ENCODE measurements at regions not wholly inside any gene's neighbourhood (a gene's known extent, or its start where the extent isn't known, plus 50 kb on each side); places are given as distances from the start of the nearest gene placed in this dataset.
"Not testable (repeated sequence)": the region's sequence is repeated elsewhere in the genome, so short reads cannot be mapped to it uniquely, and the experiment has no call there.

DNA sequence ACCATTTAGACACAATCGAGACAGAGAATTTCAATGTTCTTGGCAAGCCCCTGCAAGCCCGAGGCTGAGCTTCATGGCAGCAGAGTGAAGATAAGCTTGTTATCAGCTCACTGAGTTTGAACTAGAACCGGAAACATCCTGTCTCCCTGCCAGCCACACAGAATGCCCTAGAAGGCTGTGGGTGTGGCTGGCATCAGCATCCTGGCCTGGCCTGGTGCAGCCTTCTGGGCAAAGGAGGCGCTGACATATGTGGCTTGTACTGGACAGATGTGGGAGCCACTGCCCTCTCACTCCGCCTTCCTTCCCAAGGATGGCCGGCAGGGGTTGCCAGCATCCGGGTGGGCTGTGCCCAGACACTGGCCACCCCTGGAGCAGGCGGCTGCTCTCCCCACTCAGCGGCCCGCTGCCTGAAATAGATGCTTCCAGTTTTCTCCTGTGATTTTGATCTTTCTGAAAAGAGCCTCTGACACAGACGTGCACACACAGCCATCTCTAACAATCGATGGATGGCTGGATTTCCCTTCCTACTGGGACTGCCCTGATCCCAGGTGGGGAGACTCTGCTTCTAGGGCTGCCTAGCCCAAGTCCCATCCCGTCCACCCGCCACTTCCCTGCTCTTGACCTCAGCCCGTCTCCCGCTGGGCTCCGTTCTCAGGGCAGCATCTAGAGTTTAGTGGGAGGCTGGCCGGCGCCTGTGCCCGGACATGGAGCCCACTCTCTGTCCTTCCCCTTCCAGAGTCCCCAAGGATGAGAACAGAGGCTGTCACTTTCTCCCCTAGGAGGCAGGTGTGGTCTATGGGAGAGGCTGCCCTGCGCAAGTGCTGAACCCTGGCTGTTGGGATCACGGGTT lies 149.7 kb downstream of the CTTN start:
- DNase-seq (ENCODE audit: insufficient read length, low spot score), result no peak
- FAIRE-seq, result no peak

GRCh38 chr11:70548976-70549375 lies 150.6 kb downstream of the CTTN start:
- no peak for DNase-seq (ENCODE audit: insufficient read length, low spot score)
- FAIRE-seq, result no peak

DNA sequence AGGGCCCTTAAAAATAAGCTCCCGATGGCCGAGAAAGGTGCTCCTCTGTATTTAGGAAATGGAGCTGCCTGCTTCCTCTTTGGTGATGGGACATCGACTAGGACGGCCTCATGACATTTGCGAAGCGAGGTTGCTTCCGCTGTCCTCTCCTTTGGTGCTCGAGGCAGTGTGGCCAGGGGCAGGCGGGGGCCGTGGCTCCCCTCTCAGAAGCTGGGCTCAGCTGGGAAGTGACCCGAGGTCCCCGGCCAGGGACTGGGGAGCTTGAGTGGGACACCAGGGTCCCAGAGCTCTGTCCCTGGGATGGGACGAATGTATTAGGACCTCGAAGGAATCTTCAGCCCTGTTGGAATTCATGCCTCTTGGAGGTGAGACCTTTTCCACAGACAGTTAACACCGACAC lies 151.1 kb downstream of the CTTN start:
- no peak for FAIRE-seq

DNA sequence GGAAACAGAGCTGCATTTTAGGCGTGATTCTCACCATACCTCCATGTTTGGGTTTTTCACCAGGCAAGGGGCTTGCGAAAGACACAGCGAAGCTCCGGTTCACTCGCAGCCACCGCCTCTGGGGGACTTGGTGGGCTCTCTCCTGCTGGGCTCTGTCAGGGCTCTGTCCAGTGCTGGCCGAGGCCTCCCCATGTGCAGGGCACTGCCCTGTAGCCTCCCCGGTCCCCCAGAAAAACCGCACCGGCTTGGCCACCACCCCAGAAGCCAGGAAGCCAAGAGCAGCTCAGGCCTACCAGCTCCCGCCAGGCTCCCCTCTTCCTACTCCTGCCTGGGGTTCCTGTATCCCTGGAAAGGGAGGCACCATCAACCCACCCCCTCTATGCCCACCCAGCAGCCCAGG lies 151.5 kb downstream of the CTTN start:
- no peak for FAIRE-seq

More for the DNA sequence above, 151.1 kb downstream of the CTTN start:
- DNase-seq (ENCODE audit: insufficient read length, low spot score), result no peak

DNA sequence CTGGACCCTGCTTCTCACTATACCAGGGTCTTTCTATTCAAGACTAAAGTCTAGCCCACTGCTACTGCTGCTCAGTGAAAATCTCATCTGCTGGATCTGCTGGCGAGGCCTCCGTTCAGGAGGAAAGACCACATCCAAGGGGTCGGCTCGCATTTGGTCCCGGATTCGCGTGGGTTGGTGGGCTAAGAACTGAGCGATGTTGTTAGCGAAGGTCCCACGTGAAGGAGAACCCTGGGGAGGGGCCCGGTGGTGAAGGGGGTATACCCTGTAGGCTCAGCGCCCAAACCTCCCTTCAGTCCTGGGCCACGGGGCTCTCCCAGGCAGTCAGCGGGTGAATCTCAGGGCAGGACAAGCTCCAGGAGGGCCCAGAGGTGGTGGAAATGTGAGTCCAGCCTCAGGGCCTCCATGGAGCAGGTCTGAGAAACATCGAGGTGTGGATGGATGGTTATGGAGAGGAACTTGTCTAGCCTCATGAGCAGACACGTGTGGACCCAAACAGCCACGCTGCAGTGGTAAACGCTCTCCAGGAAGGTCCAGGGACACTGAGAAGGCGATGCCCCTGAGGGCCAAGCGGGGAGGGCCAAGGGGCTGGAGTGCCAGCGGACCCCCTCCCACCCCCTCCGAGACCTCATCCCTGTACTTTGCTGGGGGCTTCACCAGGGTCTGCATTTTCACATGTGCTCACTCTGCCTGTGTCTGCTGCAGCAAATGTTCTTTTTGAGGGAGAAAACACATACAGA lies 152.3 kb downstream of the CTTN start:
- no peak for FAIRE-seq
- no peak for DNase-seq (ENCODE audit: insufficient read length, low spot score)

More for the DNA sequence above, 151.5 kb downstream of the CTTN start:
- DNase-seq (ENCODE audit: insufficient read length, low spot score), result no peak

- DNase-seq (ENCODE audit: insufficient read length, low spot score), result no peak
These were observed 153.2 kb downstream of the CTTN start for GRCh38 chr11:70551351-70552166.

GRCh38 chr11:70552167-70553150 lies 154.1 kb downstream of the CTTN start:
- DNase-seq (ENCODE audit: insufficient read length, low spot score), result no peak
- FAIRE-seq, result no peak

More at GRCh38 chr11:70551351-70552166, 153.2 kb downstream of the CTTN start:
- FAIRE-seq, result no peak

DNA sequence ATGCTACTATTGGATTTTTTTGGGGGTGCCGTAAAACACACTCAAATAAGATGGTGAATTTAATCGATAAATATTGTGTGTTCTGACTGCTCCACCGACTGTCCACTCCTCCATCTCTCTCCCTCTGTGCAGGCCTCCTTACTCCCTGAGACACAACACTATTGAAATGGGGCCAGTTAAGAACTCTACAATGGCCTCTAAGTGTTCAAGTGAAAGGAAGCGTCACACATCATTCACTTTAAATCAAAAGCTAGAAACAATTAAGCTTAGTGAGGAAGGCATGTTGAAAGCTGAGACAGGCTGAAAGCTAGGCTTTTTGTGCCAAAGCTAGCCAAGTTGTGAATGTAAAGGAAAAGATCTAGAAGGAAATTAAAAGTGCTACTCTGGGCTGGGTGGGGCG lies 156.7 kb downstream of the CTTN start:
- DNase-seq (ENCODE audit: insufficient read length, low spot score) (no peak), FAIRE-seq (no peak)

DNA sequence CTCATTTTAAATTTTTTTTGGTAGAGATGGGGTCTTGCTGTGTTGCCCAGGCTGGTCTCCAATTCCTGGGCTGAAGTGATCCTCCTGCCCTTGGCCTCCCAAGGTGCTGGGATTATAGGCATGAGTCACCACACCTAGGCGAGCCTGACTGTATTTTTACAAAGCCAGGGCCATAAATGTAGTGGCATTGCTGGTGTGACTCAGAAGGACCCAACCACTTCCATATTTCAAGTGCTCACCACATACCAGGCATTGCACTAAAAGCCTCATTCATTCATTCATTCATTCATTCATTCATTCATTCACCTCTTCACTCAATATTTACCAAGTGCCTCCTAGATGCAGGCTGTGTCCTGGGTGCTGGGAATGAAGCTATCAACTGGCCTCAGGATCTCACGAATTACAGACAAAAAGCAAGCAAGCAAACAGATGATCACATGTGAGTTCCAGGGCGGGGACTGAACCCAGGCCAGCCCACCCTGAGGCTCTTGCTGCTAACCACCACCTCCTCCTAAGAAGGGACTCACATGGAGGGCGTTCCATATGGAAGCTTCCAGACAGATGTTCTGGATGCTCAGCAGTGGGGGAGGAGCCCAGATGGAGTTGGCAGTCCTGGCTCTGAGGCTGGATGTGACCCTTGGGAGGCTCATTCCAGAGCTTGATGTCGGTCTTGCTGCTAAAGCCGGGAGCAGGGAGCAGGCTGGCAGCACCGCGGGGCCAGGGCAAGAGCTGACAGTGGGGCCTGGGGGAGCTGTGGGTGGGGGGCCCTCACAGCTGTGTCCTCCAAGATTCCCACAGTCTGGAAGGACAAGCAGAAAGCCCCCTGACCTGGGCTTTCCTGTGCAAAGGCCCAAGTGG lies 158.8 kb downstream of the CTTN start:
- DNase-seq (ENCODE audit: insufficient read length, low spot score) (no peak), FAIRE-seq (peak; percentile 28)

DNA sequence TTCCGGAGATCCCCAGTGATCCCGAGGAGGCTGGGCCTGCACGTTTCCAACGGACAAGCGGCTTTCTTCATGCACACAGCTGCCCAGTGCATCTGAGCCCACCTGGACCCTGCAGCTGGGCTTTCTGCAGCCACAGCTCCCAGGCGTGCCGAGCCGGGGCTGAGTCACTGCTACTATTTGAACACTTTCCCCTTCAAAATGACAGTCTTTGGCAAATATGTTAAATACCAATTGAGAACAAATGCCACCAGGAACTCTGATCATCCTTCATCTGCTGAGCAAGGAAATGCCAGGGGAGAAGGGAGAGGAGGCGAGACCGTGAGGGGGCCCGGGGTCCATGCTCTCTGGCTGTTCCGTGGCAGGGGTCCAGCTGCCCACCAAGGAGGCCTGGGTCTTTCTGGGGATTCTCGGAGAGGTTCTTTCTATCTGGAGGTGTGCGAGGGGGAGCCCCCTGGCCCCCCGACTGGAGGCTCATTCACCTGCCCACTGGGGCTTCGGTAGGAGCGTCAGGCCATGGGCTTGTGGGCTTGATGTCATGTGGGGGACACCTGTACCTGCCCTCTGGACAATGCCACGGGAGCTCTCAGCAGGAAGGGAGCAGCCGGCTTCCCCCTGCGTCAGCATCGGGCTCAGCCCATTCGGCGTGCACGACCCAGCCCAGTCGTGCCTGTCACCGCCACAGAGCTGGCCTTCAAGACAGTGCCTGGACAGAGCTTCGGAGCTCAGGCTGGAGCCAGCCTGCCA lies 159.6 kb downstream of the CTTN start:
- FAIRE-seq (no peak), DNase-seq (ENCODE audit: insufficient read length, low spot score) (no peak)

- FAIRE-seq (no peak), DNase-seq (ENCODE audit: insufficient read length, low spot score) (no peak)
These were observed 160.4 kb downstream of the CTTN start for GRCh38 chr11:70558681-70559080.

GRCh38 chr11:70559516-70559915 lies 161.2 kb downstream of the CTTN start:
- DNase-seq (ENCODE audit: insufficient read length, low spot score), result no peak
- no peak for FAIRE-seq

DNA sequence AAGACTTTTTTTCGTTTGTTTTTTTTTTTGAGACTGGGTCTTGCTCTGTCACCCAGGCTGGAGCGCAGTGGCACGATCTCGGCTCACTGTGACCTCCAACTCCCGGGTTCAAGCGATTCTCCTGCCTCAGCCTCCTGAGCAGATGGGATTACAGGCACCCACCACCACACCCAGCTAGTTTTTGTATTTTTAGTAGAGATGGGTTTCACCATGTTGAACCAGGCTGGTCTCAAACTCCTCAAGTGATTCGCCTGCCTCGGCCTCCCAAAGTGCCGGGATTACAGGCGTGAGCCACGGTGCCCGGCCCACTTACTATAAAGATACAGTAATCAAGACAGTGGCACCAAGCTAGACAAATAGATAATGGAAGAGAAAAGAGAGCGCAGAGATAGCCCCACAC lies 162.3 kb downstream of the CTTN start:
- not testable (repeated sequence) for FAIRE-seq; DNase-seq (ENCODE audit: insufficient read length, low spot score)

DNA sequence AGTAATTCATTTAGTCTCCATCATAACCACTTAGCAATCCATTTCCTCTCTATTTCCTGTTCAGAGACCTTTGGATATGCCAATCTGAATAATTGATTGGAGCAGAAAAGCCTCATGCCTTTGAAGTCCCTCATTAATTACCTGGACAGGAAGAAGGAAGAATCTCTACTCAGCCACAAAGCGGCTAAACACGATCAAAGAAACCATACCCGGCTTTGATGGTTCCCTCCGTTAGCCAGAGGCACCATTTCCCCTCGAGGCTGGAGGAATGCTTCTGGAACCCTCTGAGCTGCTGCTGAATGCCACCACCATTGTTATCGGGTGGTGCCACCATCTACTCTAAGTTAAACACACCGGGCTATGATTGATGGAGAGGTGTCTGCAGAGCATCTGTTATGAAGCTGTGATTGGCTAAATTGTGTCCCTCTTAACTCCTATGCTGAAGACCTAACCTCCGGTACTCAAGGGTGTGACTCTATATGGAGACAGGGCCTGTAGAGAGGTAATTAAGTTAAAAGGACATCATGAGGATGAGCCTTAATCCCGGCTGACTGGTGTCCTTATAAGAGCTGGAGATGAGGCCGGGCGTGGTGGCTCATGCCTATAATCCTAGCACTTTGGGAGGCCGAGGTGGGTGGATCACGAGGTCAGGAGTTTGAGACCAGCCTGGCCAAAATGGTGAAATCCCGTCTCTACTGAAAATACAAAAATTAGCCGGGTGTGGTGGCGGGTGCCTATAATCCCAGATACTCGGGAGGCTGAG lies 168.6 kb downstream of the CTTN start:
- no peak for FAIRE-seq
- DNase-seq (ENCODE audit: insufficient read length, low spot score), result no peak

DNA sequence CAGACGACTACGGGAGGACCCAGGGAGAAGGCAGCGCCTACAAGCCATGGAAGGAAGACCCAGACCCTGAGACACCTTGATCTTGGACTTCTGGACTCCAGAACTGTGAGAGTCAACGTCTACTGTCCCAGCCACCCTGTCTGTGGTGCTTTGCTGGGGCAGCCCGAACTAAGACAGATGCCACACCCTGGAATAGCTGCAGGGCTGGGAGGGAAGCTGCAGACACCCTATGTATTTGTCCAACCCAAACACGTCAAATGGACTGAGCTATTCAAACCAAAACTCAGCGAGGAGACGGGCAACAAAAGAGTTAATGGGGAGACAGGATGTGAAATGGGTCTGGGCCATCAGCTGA lies 169.3 kb downstream of the CTTN start:
- DNase-seq (ENCODE audit: insufficient read length, low spot score) (no peak), FAIRE-seq (peak; percentile 58)

GRCh38 chr11:70568035-70568813 lies 169.9 kb downstream of the CTTN start:
- FAIRE-seq (no peak), DNase-seq (ENCODE audit: insufficient read length, low spot score) (peak; percentile 88)
